Thyroid gland (tissue), 4 donors: ENCODE measurements at regions not wholly inside any gene's neighbourhood (a gene's known extent, or its start where the extent isn't known, plus 50 kb on each side); places are given as distances from the start of the nearest gene placed in this dataset.

Experiments
- CTCF ChIP-seq, 6 experiments: fragments of 200-600 bp in 3 of 6; fragments of 450-650 bp in 3 of 6; sonication (generic) in 3 of 6; IDR thresholded peaks; one replicate each; pipeline ENCODE4 v1.5.1; 2016 to 2019; ENCODE audit warnings: antibody characterized with exemption in 6 of 6, mild to moderate bottlenecking in 2 of 6, inconsistent platforms in 1 of 6, moderate library complexity in 1 of 6
- POLR2A ChIP-seq, 2 donors: fragments of 450-650 bp; IDR thresholded peaks; one replicate each; pipeline ENCODE4 v1.6.1; 2017; ENCODE audit warnings: antibody characterized with exemption in 2 of 2, mild to moderate bottlenecking in 2 of 2, moderate library complexity in 1 of 2

GRCh38 chr4:100026066-100026465 lies 76.0 kb upstream of the H2AZ1 start:
- TF ChIP-seq CTCF (IDR thresholded peaks at IDR 0.05) (no peak), POLR2A (IDR thresholded peaks at IDR 0.05) (no peak)
